H9 (cell line): ENCODE measurements at regions not wholly inside any gene's neighbourhood (a gene's known extent, or its start where the extent isn't known, plus 50 kb on each side); places are given as distances from the start of the nearest gene placed in this dataset.
"Not testable (repeated sequence)": the region's sequence is repeated elsewhere in the genome, so short reads cannot be mapped to it uniquely, and the experiment has no call there.

Experiments used
- DNase-seq: peaks from one replicate; pipeline ENCODE4 v3.0.0-alpha.2; 2017
- H2AFZ ChIP-seq: one replicate; pipeline ENCODE4 v1.6.1; 2013; ENCODE audit warnings: mild to moderate bottlenecking, low read length, control low read depth, moderate library complexity
- H2AK5ac ChIP-seq: 2 replicates; pipeline ENCODE4 v1.6.1; 2013; ENCODE audit warnings: low read length, control low read depth, mixed read lengths; ENCODE audit not compliant: insufficient read length
- H2BK120ac ChIP-seq: one replicate; pipeline ENCODE4 v1.6.1; 2013; ENCODE audit warnings: low read depth, mild to moderate bottlenecking, low read length, control low read depth, inconsistent platforms; ENCODE audit not compliant: poor library complexity, severe bottlenecking
- H2BK12ac ChIP-seq: 2 replicates; pipeline ENCODE4 v1.6.1; 2013; ENCODE audit warnings: low read length, control low read depth, mixed read lengths, low read depth; ENCODE audit not compliant: insufficient read length
- H2BK15ac ChIP-seq: 2 replicates; pipeline ENCODE4 v1.6.1; 2013; ENCODE audit warnings: low read depth, low read length, control low read depth
- H2BK20ac ChIP-seq: one replicate; pipeline ENCODE4 v1.6.1; 2013; ENCODE audit warnings: low read depth, mild to moderate bottlenecking, low read length, control low read depth, inconsistent platforms; ENCODE audit not compliant: poor library complexity, severe bottlenecking
- H2BK5ac ChIP-seq: 2 replicates; pipeline ENCODE4 v1.6.1; 2013; ENCODE audit warnings: low read length, control low read depth, mixed read lengths; ENCODE audit not compliant: insufficient read length
- H3K14ac ChIP-seq: 2 replicates; pipeline ENCODE4 v1.6.1; 2013; ENCODE audit warnings: low read length, control low read depth; ENCODE audit not compliant: insufficient read depth
- H3K18ac ChIP-seq: 2 replicates; pipeline ENCODE4 v1.6.1; 2013; ENCODE audit warnings: low read depth, mild to moderate bottlenecking, mixed read lengths, low read length, control low read depth; ENCODE audit not compliant: insufficient read length
- H3K23ac ChIP-seq: 2 replicates; pipeline ENCODE4 v1.6.1; 2013; ENCODE audit warnings: low read length, control low read depth, mixed read lengths, low read depth; ENCODE audit not compliant: insufficient read length
- H3K23me2 ChIP-seq: 2 replicates; pipeline ENCODE4 v1.6.1; 2013; ENCODE audit warnings: low read depth, mild to moderate bottlenecking, mixed read lengths, low read length, control low read depth; ENCODE audit not compliant: insufficient read length, poor library complexity, severe bottlenecking
- H3K27ac ChIP-seq: 2 replicates; pipeline ENCODE4 v1.5.1; 2013; ENCODE audit warnings: low read length, control low read depth, mixed read lengths, low read depth; ENCODE audit not compliant: insufficient read length
- H3K27me3 ChIP-seq: 2 replicates; pipeline ENCODE4 v1.6.1; 2013; ENCODE audit warnings: low read length, control low read depth, inconsistent platforms; ENCODE audit not compliant: insufficient read depth
- H3K4ac ChIP-seq: 2 replicates; pipeline ENCODE4 v1.6.1; 2013; ENCODE audit warnings: low read depth, mild to moderate bottlenecking, control low read depth, inconsistent platforms, low read length, moderate library complexity
- H3K4me1 ChIP-seq: 2 replicates; pipeline ENCODE4 v1.6.1; 2013; ENCODE audit warnings: low read length, control low read depth, inconsistent platforms; ENCODE audit not compliant: insufficient read depth
- H3K4me2 ChIP-seq: 2 replicates; pipeline ENCODE4 v1.6.1; 2013; ENCODE audit warnings: low read length, control low read depth, mixed read lengths; ENCODE audit not compliant: insufficient read length, insufficient read depth
- H3K56ac ChIP-seq: 2 replicates; pipeline ENCODE4 v1.6.1; 2013; ENCODE audit warnings: low read depth, mild to moderate bottlenecking, mixed read lengths, low read length, control low read depth; ENCODE audit not compliant: insufficient read length
- H3K79me1 ChIP-seq: 2 replicates; pipeline ENCODE4 v1.6.1; 2013; ENCODE audit warnings: low read depth, mild to moderate bottlenecking, moderate library complexity, low read length, control low read depth, inconsistent platforms; ENCODE audit not compliant: insufficient read depth, poor library complexity, severe bottlenecking
- H3K79me2 ChIP-seq: 2 replicates; pipeline ENCODE4 v1.6.1; 2013; ENCODE audit warnings: low read length, control low read depth, inconsistent platforms; ENCODE audit not compliant: insufficient read depth
- H3K9ac ChIP-seq: 2 replicates; pipeline ENCODE4 v1.6.1; 2013; ENCODE audit warnings: low read length, control low read depth, mixed read lengths; ENCODE audit not compliant: insufficient read length; ENCODE audit errors: extremely low read depth
- H3K9me3 ChIP-seq: one replicate; pipeline ENCODE4 v1.6.1; 2013; ENCODE audit warnings: low read depth, low read length, inconsistent platforms; ENCODE audit not compliant: control insufficient read depth
- H3T11ph ChIP-seq: one replicate; pipeline ENCODE4 v1.6.1; 2013; ENCODE audit warnings: mild to moderate bottlenecking, low read length, control low read depth, inconsistent platforms
- H4K20me1 ChIP-seq: one replicate; pipeline ENCODE4 v1.6.1; 2013; ENCODE audit not compliant: control insufficient read depth, insufficient read length, insufficient read depth
- H4K5ac ChIP-seq: 2 replicates; pipeline ENCODE4 v1.6.1; 2013; ENCODE audit warnings: low read depth, mild to moderate bottlenecking, mixed read lengths, low read length, control low read depth; ENCODE audit not compliant: insufficient read length
- H4K8ac ChIP-seq: replicated peaks from 2 replicates; pipeline ENCODE4 v1.6.1; 2013; ENCODE audit warnings: low read length, control low read depth, mixed read lengths, low read depth; ENCODE audit not compliant: insufficient read length
- H4K91ac ChIP-seq: 2 replicates; pipeline ENCODE4 v1.6.1; 2013; ENCODE audit warnings: low read depth, mild to moderate bottlenecking, moderate library complexity, mixed read lengths, low read length, control low read depth; ENCODE audit not compliant: insufficient read length
- H3K27ac Mint-ChIP-seq, 3 experiments: 2 replicates in 2 of 3; 3 replicates in 1 of 3; pipeline ENCODE4 v1.8.0; 2020 to 2021; ENCODE audit warnings: mixed read lengths in 3 of 3, mild to moderate bottlenecking in 1 of 3, moderate library complexity in 1 of 3
- H3K27me3 Mint-ChIP-seq: 2 replicates; pipeline ENCODE4 v1.8.0; 2021; ENCODE audit warnings: low read depth, mild to moderate bottlenecking, moderate library complexity, mixed read lengths
- H3K36me3 Mint-ChIP-seq, 3 experiments: 2 replicates in 2 of 3; 3 replicates in 1 of 3; pipeline ENCODE4 v1.8.0; 2020 to 2021; ENCODE audit warnings: low read depth in 3 of 3, mixed read lengths in 3 of 3; ENCODE audit not compliant: insufficient read depth in 1 of 3
- H3K4me1 Mint-ChIP-seq, 2 experiments: 2 replicates each; pipeline ENCODE4 v1.8.0; 2020; ENCODE audit warnings: mixed read lengths in 2 of 2
- H3K4me3 Mint-ChIP-seq, 2 experiments: 2 replicates in 1 of 2; 3 replicates in 1 of 2; pipeline ENCODE4 v1.8.0; 2020 to 2021; ENCODE audit warnings: mild to moderate bottlenecking in 2 of 2, mixed read lengths in 2 of 2, moderate library complexity in 1 of 2
- H3K9me3 Mint-ChIP-seq, 2 experiments: 2 replicates in 1 of 2; 3 replicates in 1 of 2; pipeline ENCODE4 v1.8.0; 2020; ENCODE audit warnings: mild to moderate bottlenecking in 2 of 2, mixed read lengths in 2 of 2, moderate library complexity in 1 of 2
- WGBS: extraction: QIAGEN DNeasy Blood & Tissue Kit; methylation state at CpG from one replicate; pipeline ENCODE4 v1.1.7; 2013; ENCODE audit warnings: missing lambda C conversion rate, low lambda C conversion rate, mixed read lengths; ENCODE audit not compliant: insufficient read length; ENCODE audit errors: extremely low coverage; 5-methylcytosine and 5-hydroxymethylcytosine counted together

DNA sequence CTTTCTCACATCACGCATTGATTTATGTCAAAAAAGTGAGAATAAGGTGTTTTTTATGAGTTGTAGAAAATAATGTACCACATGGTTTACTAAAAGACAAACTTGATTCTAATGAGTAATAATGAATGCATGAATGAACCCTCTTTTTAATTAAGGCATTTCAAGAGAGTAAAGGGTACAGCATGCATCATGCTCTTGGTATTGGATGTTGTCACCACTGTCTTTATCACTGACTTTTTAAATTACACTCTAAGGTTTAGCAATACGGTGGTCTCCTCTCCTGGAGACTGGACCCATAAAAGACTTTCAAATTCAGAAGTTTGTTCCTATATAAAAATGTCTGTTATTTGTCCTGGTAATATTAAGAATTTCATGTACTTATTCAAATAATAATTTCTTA lies 277.5 kb upstream of the TGFBR2 start:
- H2BK12ac ChIP-seq, H3K4me2 ChIP-seq, H4K5ac ChIP-seq, H2BK120ac ChIP-seq, H3K4me1 Mint-ChIP-seq, H3K79me1 ChIP-seq, H2BK5ac ChIP-seq, H3K4ac ChIP-seq, H2BK20ac ChIP-seq, H3K4me3 Mint-ChIP-seq, H3K23ac ChIP-seq, H3K9ac ChIP-seq, H3K14ac ChIP-seq, H3K4me1 ChIP-seq, H3K18ac ChIP-seq, H3K27me3 ChIP-seq, H2BK15ac ChIP-seq, H4K8ac ChIP-seq, H4K20me1 ChIP-seq, H3K27ac ChIP-seq, H2AFZ ChIP-seq, H3T11ph ChIP-seq, H3K23me2 ChIP-seq, H3K36me3 Mint-ChIP-seq, DNase-seq, H3K27me3 Mint-ChIP-seq, H3K9me3 ChIP-seq, H4K91ac ChIP-seq, H3K56ac ChIP-seq, H2AK5ac ChIP-seq, H3K79me2 ChIP-seq, H3K9me3 Mint-ChIP-seq, H3K27ac Mint-ChIP-seq: not testable (repeated sequence)
- no CpG with 5 or more reads among the region's 2 CpGs for WGBS
